ENCODE measurements at regions not wholly inside any gene's neighbourhood (a gene's known extent, or its start where the extent isn't known, plus 50 kb on each side); places are given as distances from the start of the nearest gene placed in this dataset.

GRCh38 chr4:177220376-177220775, 89.3 kb upstream of the NEIL3 start:
- TF ChIP-seq POLR2AphosphoS5 (IDR thresholded peaks at IDR 0.05; ENCODE audit: low read depth, low read length) (no peak), REST (IDR thresholded peaks at IDR 0.05; ENCODE audit: insufficient read depth in 1 of 2, low read depth in 2 of 2, low read length in 2 of 2) (no peak), TAF1 (IDR thresholded peaks at IDR 0.05; ENCODE audit: borderline replicate concordance, insufficient read depth, low read length) (no peak), SIN3A (IDR thresholded peaks at IDR 0.05; ENCODE audit: borderline replicate concordance, insufficient read depth, low read length) (no peak), FOXP2 (optimal IDR thresholded peaks at IDR 0.05; ENCODE audit: borderline replicate concordance, extremely low read depth, extremely low read length, insufficient read depth) (no peak)

Measured in PFSK-1 (cell line).